HepG2 (cell line): ENCODE measurements at regions not wholly inside any gene's neighbourhood (a gene's known extent, or its start where the extent isn't known, plus 50 kb on each side); places are given as distances from the start of the nearest gene placed in this dataset.

Experiments
- ATAC-seq: fragments of 200-7000 bp; cut with Tn5 transposase; 3 replicates; pipeline ENCODE4 v1.9.1; 2020; ENCODE audit warnings: mild to moderate bottlenecking, moderate library complexity
- BruUV-seq: library from RNA; stranded (reverse); fragments of 400-500 nt; replicated peaks from 2 replicates; lab custom pipeline; 2021; lab: Mats Ljungman, UMichigan
- CTCF ChIA-PET: fragments of 300-600 bp; formaldehyde crosslinking; extraction: SDS; loops from one replicate; lab custom pipeline; 2021; ENCODE audit warnings: low total read pairs, inconsistent platforms, low intra/inter-chr PET ratio; lab: Yijun Ruan, JAX
- POLR2A ChIA-PET: fragments of 350-600 bp; sonication (Branson Sonifier 250); formaldehyde crosslinking; loops from one replicate; lab custom pipeline; 2020; ENCODE audit warnings: antibody characterized with exemption, inconsistent platforms; lab: Yijun Ruan, JAX
- DNase-seq: peaks from one replicate; pipeline ENCODE4 v3.0.0-alpha.2; 2015; ENCODE audit warnings: low spot score
- FAIRE-seq: peaks from 3 replicates; lab custom pipeline; 2011; peaks lifted over from hg19 to GRCh38; lab: Jason Lieb, UNC
- H2AFZ ChIP-seq: one replicate; pipeline ENCODE4 v1.6.1; 2011; ENCODE audit warnings: low read length, inconsistent platforms
- H3K27ac ChIP-seq: fragments of 300-600 bp; 3 replicates; pipeline ENCODE4 v1.8.0; 2011; ENCODE audit warnings: mixed run types, mild to moderate bottlenecking, mixed read lengths, low read length, inconsistent platforms; ENCODE audit not compliant: insufficient read depth; ENCODE audit errors: extremely low read length
- H3K27me3 ChIP-seq, 2 experiments: fragments of 200-600 bp in 1 of 2; 2 replicates in 1 of 2; 3 replicates in 1 of 2; pipeline versions ENCODE4 v1.6.0 to v1.8.0; 2011; ENCODE audit warnings: low read length in 2 of 2, mild to moderate bottlenecking in 2 of 2, moderate library complexity in 2 of 2, inconsistent platforms in 1 of 2; ENCODE audit not compliant: insufficient read depth in 2 of 2, control insufficient read depth in 1 of 2
- H3K36me3 ChIP-seq, 2 experiments: fragments of 200-600 bp in 1 of 2; replicated peaks in 1 of 2; 2 replicates in 1 of 2; 3 replicates in 1 of 2; pipeline versions ENCODE4 v1.5.1 to v1.8.0; 2011; ENCODE audit warnings: low read length in 2 of 2, inconsistent platforms in 1 of 2; ENCODE audit not compliant: insufficient read depth in 2 of 2, control insufficient read depth in 1 of 2
- H3K4me1 ChIP-seq: 2 replicates; pipeline ENCODE4 v1.5.1; 2012; ENCODE audit warnings: low read length, inconsistent platforms; ENCODE audit not compliant: insufficient read depth
- H3K4me2 ChIP-seq: 2 replicates; pipeline ENCODE4 v1.6.0; 2011; ENCODE audit warnings: low read depth, low read length, inconsistent platforms
- H3K4me3 ChIP-seq, 3 experiments: fragments of 200-600 bp in 1 of 3; sonication (generic), shearing (Covaris generic) in 1 of 3; replicated peaks in 1 of 3; 2 replicates each; pipeline ENCODE4 v1.5.1; 2011 to 2016; ENCODE audit warnings: low read length in 3 of 3, inconsistent platforms in 2 of 3, low read depth in 2 of 3, mild to moderate bottlenecking in 2 of 3, control low read depth in 1 of 3, mixed read lengths in 1 of 3; ENCODE audit not compliant: insufficient read depth in 1 of 3
- H3K79me2 ChIP-seq: one replicate; pipeline ENCODE4 v1.6.1; 2011; ENCODE audit warnings: low read length, inconsistent platforms; ENCODE audit not compliant: insufficient read depth
- H3K9ac ChIP-seq: 2 replicates; pipeline ENCODE4 v1.6.0; 2011; ENCODE audit warnings: mild to moderate bottlenecking, low read depth, low read length, inconsistent platforms; ENCODE audit not compliant: insufficient read depth
- H3K9me3 ChIP-seq: 2 replicates; pipeline ENCODE4 v1.5.1; 2012; ENCODE audit warnings: mild to moderate bottlenecking, low read length
- H4K20me1 ChIP-seq: 2 replicates; pipeline ENCODE4 v1.6.0; 2011; ENCODE audit warnings: inconsistent platforms, mild to moderate bottlenecking, low read length, moderate library complexity; ENCODE audit not compliant: insufficient read depth
- CENPBD1 ChIP-seq: sonication (generic); formaldehyde crosslinking; IDR thresholded peaks from 2 replicates; pipeline ENCODE4 v1.8.0; 2022; ENCODE audit warnings: missing genetic modification reagents, low read depth, mild to moderate bottlenecking, borderline replicate concordance
- GMEB2 ChIP-seq: IDR thresholded peaks from 2 replicates; pipeline ENCODE4 v1.6.1; 2016; ENCODE audit warnings: missing biosample characterization, missing genetic modification reagents, low read depth
- HDAC6 ChIP-seq: fragments of 200-600 bp; sonication (generic); IDR thresholded peaks from 2 replicates; pipeline ENCODE4 v1.7.0; 2017; ENCODE audit warnings: mild to moderate bottlenecking, antibody characterized with exemption, low read length, low read depth
- HOXA7 ChIP-seq: sonication (generic); formaldehyde crosslinking; IDR thresholded peaks from 2 replicates; pipeline ENCODE4 v1.8.1; 2022; ENCODE audit warnings: mild to moderate bottlenecking, missing genetic modification reagents, moderate library complexity
- LBX2 ChIP-seq: sonication (generic); formaldehyde crosslinking; IDR thresholded peaks from 2 replicates; pipeline ENCODE4 v1.5.0; 2020; ENCODE audit warnings: missing genetic modification reagents, mild to moderate bottlenecking, borderline replicate concordance
- ZBTB25 ChIP-seq: IDR thresholded peaks from 2 replicates; pipeline ENCODE4 v1.6.1; 2018; ENCODE audit warnings: missing genetic modification reagents
- ZBTB26 ChIP-seq: IDR thresholded peaks from 2 replicates; pipeline ENCODE4 v1.6.1; 2016; ENCODE audit warnings: missing compliant biosample characterization, missing genetic modification reagents, borderline replicate concordance
- ZC3H4 ChIP-seq: sonication (generic); formaldehyde crosslinking; IDR thresholded peaks from 2 replicates; pipeline ENCODE4 v1.4.0; 2020; ENCODE audit warnings: missing genetic modification reagents, borderline replicate concordance
- ZNF17 ChIP-seq: sonication (generic); formaldehyde crosslinking; IDR thresholded peaks from 2 replicates; pipeline ENCODE4 v1.5.0; 2020; ENCODE audit warnings: mild to moderate bottlenecking, missing genetic modification reagents
- ZNF225 ChIP-seq: sonication (generic); formaldehyde crosslinking; IDR thresholded peaks from 2 replicates; pipeline ENCODE4 v1.4.0; 2020; ENCODE audit warnings: mild to moderate bottlenecking, missing genetic modification reagents
- ZNF276 ChIP-seq: sonication (generic); formaldehyde crosslinking; IDR thresholded peaks from 2 replicates; pipeline ENCODE4 v1.4.0; 2020; ENCODE audit warnings: mild to moderate bottlenecking, low read depth, missing genetic modification reagents
- ZNF484 ChIP-seq: sonication (generic); formaldehyde crosslinking; IDR thresholded peaks from 2 replicates; pipeline ENCODE4 v1.5.1; 2020; ENCODE audit warnings: mild to moderate bottlenecking, low read depth, missing genetic modification reagents, borderline replicate concordance
- ZSCAN31 ChIP-seq: sonication (generic); formaldehyde crosslinking; IDR thresholded peaks from 2 replicates; pipeline ENCODE4 v1.5.0; 2020; ENCODE audit warnings: low read depth, mild to moderate bottlenecking, missing genetic modification reagents
- WGBS: methylation state at CpG from one replicate; pipeline ENCODE4 v1.1.6; 2017; ENCODE audit warnings: low lambda C conversion rate; 5-methylcytosine and 5-hydroxymethylcytosine counted together
- in situ Hi-C: cut with HindIII; loops from 2 replicates; pipeline ENCODE4 v1.10.0; 2017; ENCODE audit warnings: low pct_unique_long_range_greater_than_20kb; ENCODE audit not compliant: extremely low pct_ligation_motif_present
- intact Hi-C: fragments of 100-400 bp; cut with micrococcal nuclease; formaldehyde crosslinking; loops from one replicate; pipeline ENCODE4 v1.10.0; 2022; ENCODE audit not compliant: unreplicated experiment

- Histone ChIP-seq H3K27ac (no peak overlapping the region), H4K20me1 (no peaks in the 10 kb centered on the region), H3K9me3 (no peaks in the 10 kb centered on the region), H2AFZ (no peak overlapping the region), H3K4me3 (no peak overlapping the region), H3K27me3 (no peaks in the 10 kb centered on the region), H3K4me1 (no peaks in the 10 kb centered on the region), H3K79me2 (no peaks in the 10 kb centered on the region), H3K4me2 (no peak overlapping the region), H3K36me3 (no peaks in the 10 kb centered on the region), H3K9ac (no peak overlapping the region)
- ChIA-PET POLR2A (no interaction called here), CTCF (no interaction called here)
- DNase-seq (no peak), FAIRE-seq (no peak), ATAC-seq (no peak)
- WGBS, result 0% methylated on average over 1 of the region's 1 CpG
- intact Hi-C loops (no loop called here), in situ Hi-C loops (no loop called here)
- TF ChIP-seq ZSCAN31, result no peak
- no peak for TF ChIP-seq ZNF484 (CRISPR knock-in tag)
- TF ChIP-seq ZNF276 (CRISPR knock-in tag), result no peak
- no peak for TF ChIP-seq GMEB2 (CRISPR knock-in tag)
- TF ChIP-seq LBX2 (CRISPR knock-in tag), result no peak
- TF ChIP-seq ZBTB25, result no peak
- TF ChIP-seq HDAC6, result no peak
- no peak for TF ChIP-seq ZC3H4 (CRISPR knock-in tag)
- no peak for TF ChIP-seq ZNF225 (CRISPR knock-in tag)
- TF ChIP-seq HOXA7 (CRISPR knock-in tag), result no peak
- TF ChIP-seq ZBTB26 (CRISPR knock-in tag), result no peak
- no peak for TF ChIP-seq ZNF17 (CRISPR knock-in tag)
- no peak for TF ChIP-seq CENPBD1 (CRISPR knock-in tag)
- no TSS peak for BruUV-seq
Observed at GRCh38 chr12:19763488-19763887, 324.2 kb downstream of the AEBP2 start.
